B cell (primary cell): ENCODE measurements at regions not wholly inside any gene's neighbourhood (a gene's known extent, or its start where the extent isn't known, plus 50 kb on each side); places are given as distances from the start of the nearest gene placed in this dataset.

Experiments
- CTCF ChIP-seq: fragments of 200-600 bp; IDR thresholded peaks from one replicate; pipeline ENCODE4 v1.8.0; 2022; ENCODE audit warnings: antibody characterized with exemption, mild to moderate bottlenecking
- EZH2 ChIP-seq: IDR thresholded peaks from 2 replicates; pipeline ENCODE4 v1.6.1; 2012; ENCODE audit warnings: borderline replicate concordance, low read depth, mild to moderate bottlenecking, moderate library complexity, low read length; ENCODE audit not compliant: insufficient read depth, poor library complexity, severe bottlenecking

GRCh38 chr6:4297348-4297747, 162.0 kb upstream of the ECI2 start:
- TF ChIP-seq CTCF (no peak), EZH2 (no peak)
